OCI-LY1 (cell line): ENCODE measurements at regions not wholly inside any gene's neighbourhood (a gene's known extent, or its start where the extent isn't known, plus 50 kb on each side); places are given as distances from the start of the nearest gene placed in this dataset.

Experiments used
- EZH2 ChIP-seq: fragments of 200-600 bp; sonication (generic), shearing (Covaris generic); IDR thresholded peaks from 2 replicates; pipeline ENCODE4 v1.8.0; 2017; ENCODE audit warnings: borderline replicate concordance, mixed run types, mild to moderate bottlenecking, antibody characterized with exemption, low read length, moderate library complexity, mixed read lengths
- TF ChIP-seq, protein P1 (sequence below): fragments of 200-600 bp; sonication (generic), shearing (Covaris generic); IDR thresholded peaks from 2 replicates; pipeline ENCODE4 v1.5.1; 2017; ENCODE audit warnings: mild to moderate bottlenecking, antibody characterized with exemption, low read length, moderate library complexity, mixed read lengths

DNA sequence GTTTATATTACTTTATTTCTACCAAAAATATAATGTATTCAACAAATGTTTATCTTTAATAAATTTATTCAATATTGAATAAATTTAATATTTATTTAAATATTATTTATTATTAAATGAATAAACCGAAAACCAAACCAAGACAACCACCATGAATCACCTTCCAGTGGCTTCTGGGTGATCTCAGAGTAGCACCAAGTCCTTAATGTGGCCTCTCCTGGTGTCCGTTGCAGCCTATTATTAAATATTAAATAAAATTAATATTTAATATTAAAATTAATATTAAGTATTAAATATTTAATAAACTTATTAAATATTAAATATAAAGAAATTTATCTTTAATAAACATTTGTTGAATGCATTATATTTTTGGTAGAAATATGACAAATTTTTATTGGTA, 143.3 kb upstream of the PLPP4 start:
- TF ChIP-seq, protein P1, sequence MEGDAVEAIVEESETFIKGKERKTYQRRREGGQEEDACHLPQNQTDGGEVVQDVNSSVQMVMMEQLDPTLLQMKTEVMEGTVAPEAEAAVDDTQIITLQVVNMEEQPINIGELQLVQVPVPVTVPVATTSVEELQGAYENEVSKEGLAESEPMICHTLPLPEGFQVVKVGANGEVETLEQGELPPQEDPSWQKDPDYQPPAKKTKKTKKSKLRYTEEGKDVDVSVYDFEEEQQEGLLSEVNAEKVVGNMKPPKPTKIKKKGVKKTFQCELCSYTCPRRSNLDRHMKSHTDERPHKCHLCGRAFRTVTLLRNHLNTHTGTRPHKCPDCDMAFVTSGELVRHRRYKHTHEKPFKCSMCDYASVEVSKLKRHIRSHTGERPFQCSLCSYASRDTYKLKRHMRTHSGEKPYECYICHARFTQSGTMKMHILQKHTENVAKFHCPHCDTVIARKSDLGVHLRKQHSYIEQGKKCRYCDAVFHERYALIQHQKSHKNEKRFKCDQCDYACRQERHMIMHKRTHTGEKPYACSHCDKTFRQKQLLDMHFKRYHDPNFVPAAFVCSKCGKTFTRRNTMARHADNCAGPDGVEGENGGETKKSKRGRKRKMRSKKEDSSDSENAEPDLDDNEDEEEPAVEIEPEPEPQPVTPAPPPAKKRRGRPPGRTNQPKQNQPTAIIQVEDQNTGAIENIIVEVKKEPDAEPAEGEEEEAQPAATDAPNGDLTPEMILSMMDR: no peak
- TF ChIP-seq EZH2: no peak
